IPS-15b (cell line): ENCODE measurements at regions not wholly inside any gene's neighbourhood (a gene's known extent, or its start where the extent isn't known, plus 50 kb on each side); places are given as distances from the start of the nearest gene placed in this dataset.

Experiments
- H3K27me3 ChIP-seq: one replicate; pipeline ENCODE4 v1.6.1; 2013; ENCODE audit warnings: low read length; ENCODE audit not compliant: control insufficient read depth, insufficient read depth
- H3K36me3 ChIP-seq: one replicate; pipeline ENCODE4 v1.6.1; 2013; ENCODE audit warnings: low read length; ENCODE audit not compliant: control insufficient read depth, insufficient read depth
- H3K4me1 ChIP-seq: one replicate; pipeline ENCODE4 v1.6.1; 2013; ENCODE audit warnings: mild to moderate bottlenecking, low read length; ENCODE audit not compliant: control insufficient read depth, insufficient read depth
- H3K4me3 ChIP-seq: one replicate; pipeline ENCODE4 v1.5.1; 2013; ENCODE audit warnings: low read depth, low read length
- H3K9ac ChIP-seq: one replicate; pipeline ENCODE4 v1.6.1; 2013; ENCODE audit warnings: low read depth, mild to moderate bottlenecking, low read length
- H3K9me3 ChIP-seq: one replicate; pipeline ENCODE4 v1.6.1; 2013; ENCODE audit warnings: mild to moderate bottlenecking, low read length; ENCODE audit not compliant: control insufficient read depth, insufficient read depth

DNA sequence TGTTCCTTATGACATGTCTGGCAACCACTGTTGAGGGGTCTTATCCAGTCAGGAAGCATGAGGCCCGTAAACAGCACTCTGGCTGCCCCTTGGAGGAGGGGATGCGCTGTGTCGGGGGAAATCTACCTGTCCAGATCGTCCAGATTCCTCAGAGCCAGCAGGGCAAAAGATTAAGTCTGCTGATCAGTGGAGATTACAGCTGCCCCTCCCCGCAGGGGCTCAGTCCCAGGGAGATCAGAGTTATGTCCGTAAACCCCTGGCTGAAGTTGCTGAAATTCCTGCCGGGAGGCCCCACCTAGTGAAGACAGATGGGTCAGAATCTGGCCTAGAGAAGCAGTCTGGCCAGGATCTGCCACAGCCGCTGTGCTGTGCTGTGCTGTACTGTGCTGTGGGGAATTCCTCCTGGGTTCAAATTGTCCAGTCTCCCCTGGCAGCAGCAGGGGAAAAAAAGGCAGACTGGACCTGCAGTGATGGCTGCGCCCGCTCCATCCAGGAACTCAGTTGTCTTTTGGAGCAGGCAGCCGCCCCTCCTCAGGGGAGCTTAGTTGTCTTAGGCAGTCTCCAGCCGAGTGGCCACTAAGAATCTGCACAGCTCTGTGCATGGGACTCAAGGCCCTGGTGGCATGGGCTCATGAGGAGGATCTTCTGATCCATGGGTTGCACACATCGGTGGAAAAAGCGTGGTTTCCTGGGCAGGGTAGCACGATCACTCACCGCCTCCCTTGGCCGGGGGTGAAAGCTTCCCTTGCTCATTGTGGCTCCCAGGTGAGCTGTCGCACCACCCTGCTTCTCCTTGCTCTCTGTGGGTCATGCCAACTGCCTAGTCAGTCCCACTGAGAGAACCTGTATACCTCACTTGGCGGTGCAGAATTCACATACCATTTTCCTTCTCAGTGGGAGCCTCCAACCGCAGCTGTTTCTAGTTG lies 1368.8 kb upstream of the ADGRB3 start:
- Histone ChIP-seq H3K9me3 (peaks cover 4% of the 10 kb centered on the region), H3K4me1 (no peaks in the 10 kb centered on the region), H3K27me3 (no peaks in the 10 kb centered on the region), H3K9ac (no peak overlapping the region), H3K36me3 (no peaks in the 10 kb centered on the region), H3K4me3 (no peak overlapping the region)

DNA sequence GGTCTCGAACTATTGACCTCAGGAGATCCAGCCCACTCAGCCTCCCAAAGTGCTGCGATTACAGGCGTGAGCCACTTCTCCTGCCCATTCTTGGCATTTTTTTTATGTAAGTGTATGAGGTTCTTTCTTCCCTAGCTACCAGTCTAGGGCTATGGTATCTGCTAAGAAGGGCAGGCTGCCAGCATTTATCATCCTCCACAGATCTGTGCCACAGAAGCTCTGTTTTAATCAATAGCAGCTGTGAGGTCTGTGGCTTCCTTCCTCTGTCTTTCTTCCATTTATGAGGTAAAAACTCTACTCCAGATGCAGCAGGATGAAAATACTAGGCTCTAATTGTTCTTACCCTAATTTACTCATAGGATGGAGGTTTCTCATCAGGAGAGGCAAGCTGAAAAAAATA lies 1382.4 kb upstream of the ADGRB3 start:
- H3K9me3 ChIP-seq, result no peaks in the 10 kb centered on the region
- no peak overlapping the region for H3K4me3 ChIP-seq
- H3K4me1 ChIP-seq, result no peaks in the 10 kb centered on the region
- no peaks in the 10 kb centered on the region for H3K27me3 ChIP-seq
- no peaks in the 10 kb centered on the region for H3K36me3 ChIP-seq
- no peak overlapping the region for H3K9ac ChIP-seq

DNA sequence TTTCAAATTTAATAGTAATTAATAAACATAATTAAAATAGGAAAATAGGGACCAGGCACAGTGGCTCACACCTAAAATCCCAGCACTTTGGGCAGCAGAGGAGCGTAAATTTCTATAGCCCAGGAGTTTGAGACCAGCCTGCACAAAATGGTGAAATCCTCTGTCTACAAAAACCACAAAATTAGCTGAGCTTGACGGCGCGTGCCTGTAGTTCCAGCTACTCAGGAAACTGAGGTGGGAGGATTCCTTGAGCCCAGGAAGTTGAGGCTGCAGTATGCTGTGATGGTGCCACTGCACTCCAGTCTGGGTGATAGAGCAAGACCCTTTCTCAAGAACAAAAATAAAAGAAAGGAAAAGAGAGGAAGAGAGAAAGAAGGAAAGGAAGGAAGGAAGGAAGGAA lies 1387.0 kb upstream of the ADGRB3 start:
- Histone ChIP-seq H3K4me1 (no peaks in the 10 kb centered on the region), H3K9ac (no peak overlapping the region), H3K4me3 (no peak overlapping the region), H3K27me3 (no peaks in the 10 kb centered on the region), H3K9me3 (no peaks in the 10 kb centered on the region), H3K36me3 (no peaks in the 10 kb centered on the region)

DNA sequence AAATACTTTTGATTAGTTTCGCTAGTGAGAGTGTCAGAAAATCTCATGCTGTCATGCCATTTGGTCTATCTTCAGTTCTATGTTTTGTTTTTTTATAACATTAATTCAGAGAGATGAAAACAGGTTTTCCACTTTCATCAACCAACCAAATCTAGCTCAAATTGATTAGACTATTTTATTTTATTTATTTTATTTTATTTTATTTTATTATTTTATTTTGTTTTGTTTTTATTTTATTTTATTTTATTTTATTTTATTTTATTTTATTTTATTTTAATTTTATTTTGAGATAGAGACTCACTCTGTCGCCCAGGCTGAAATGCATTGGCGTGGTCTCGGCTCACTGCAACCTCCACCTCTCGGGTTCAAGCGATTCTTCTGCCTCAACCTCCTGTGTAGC lies 1391.0 kb upstream of the ADGRB3 start:
- Histone ChIP-seq H3K36me3 (no peaks in the 10 kb centered on the region), H3K9me3 (no peaks in the 10 kb centered on the region), H3K9ac (no peak overlapping the region), H3K4me3 (no peak overlapping the region), H3K4me1 (no peaks in the 10 kb centered on the region), H3K27me3 (no peaks in the 10 kb centered on the region)

DNA sequence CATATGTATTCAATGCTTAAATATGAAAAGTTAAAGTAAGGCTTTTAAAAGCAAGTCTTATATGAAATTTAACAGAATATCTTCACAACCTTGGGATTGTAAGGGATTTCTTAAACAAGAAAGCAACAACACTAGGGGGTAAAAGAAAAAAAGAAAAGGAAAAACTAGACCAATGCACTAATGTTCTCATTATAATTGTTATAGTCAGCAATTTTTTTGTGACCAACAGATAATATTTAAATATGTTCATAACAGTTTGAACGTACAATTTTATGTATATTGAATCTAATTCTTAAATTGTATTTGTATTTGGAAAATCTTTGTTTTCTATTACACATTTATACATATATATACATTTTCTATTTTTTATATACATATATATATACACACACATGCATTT lies 1397.8 kb upstream of the ADGRB3 start:
- Histone ChIP-seq H3K36me3 (no peaks in the 10 kb centered on the region), H3K4me1 (no peaks in the 10 kb centered on the region), H3K9me3 (no peaks in the 10 kb centered on the region), H3K27me3 (no peaks in the 10 kb centered on the region), H3K4me3 (no peak overlapping the region), H3K9ac (no peak overlapping the region)

DNA sequence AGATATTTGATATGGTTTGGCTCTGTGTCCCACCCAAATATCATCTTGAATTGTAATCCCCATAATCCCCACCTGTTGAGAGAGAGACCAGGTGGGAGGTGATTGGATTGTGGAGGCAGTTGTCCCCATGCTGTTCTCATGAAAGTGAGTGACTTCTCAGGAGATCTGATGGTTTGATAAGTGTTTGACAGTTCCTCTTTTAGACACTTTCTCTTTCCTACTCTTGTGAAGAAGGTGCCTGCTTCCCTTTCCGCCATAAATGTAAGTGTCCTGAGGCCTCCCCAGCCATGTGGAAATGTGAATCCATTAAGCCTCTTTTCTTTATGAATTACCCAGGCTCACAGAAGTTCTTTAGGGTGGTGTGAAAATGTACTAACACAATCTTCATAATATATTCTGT lies 1404.0 kb upstream of the ADGRB3 start:
- Histone ChIP-seq H3K9ac (no peak overlapping the region), H3K4me3 (no peak overlapping the region), H3K9me3 (no peaks in the 10 kb centered on the region), H3K4me1 (no peaks in the 10 kb centered on the region), H3K27me3 (no peaks in the 10 kb centered on the region), H3K36me3 (no peaks in the 10 kb centered on the region)

DNA sequence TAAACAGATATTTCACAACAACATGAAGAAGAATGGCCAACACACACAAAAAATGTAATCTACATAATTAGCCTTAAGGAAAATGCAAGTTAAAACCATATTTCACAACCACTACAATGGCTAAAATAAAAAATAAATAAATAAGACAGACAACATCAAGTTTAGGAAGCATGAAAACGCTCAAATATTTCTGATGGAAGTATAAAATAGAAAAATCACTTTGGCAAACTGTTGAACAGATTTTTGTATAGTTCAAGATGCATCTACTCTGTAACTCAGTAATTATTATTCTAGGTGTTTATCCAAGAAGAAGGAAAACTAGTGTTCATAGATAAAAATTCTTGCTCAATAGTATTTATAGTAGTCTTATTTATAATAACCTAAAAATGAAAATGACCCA lies 1410.1 kb upstream of the ADGRB3 start:
- H3K27me3 ChIP-seq, result no peaks in the 10 kb centered on the region
- H3K4me3 ChIP-seq, result no peak overlapping the region
- H3K36me3 ChIP-seq, result no peaks in the 10 kb centered on the region
- H3K9me3 ChIP-seq, result no peaks in the 10 kb centered on the region
- no peaks in the 10 kb centered on the region for H3K4me1 ChIP-seq
- no peak overlapping the region for H3K9ac ChIP-seq

DNA sequence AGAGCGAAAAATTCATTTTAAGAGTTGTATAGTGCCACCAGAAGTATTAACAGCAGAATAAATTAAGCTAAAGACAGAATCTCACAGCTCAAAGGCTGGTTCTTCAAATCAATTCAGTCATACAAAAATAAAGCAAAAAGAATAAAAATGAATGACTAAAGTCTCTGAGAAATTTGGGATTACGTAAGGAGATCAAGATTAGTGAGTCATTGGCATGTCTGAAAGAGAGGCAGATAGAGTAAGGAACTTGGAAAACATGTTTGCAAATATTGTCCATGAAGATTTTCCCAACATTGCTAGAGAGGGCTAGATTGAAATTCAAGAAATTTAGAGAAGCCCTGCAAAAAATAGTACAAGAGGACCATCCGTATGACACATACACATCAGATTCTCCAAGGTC lies 1413.9 kb upstream of the ADGRB3 start:
- Histone ChIP-seq H3K4me1 (no peaks in the 10 kb centered on the region), H3K9ac (no peak overlapping the region), H3K9me3 (no peaks in the 10 kb centered on the region), H3K27me3 (no peaks in the 10 kb centered on the region), H3K4me3 (no peak overlapping the region), H3K36me3 (no peaks in the 10 kb centered on the region)

DNA sequence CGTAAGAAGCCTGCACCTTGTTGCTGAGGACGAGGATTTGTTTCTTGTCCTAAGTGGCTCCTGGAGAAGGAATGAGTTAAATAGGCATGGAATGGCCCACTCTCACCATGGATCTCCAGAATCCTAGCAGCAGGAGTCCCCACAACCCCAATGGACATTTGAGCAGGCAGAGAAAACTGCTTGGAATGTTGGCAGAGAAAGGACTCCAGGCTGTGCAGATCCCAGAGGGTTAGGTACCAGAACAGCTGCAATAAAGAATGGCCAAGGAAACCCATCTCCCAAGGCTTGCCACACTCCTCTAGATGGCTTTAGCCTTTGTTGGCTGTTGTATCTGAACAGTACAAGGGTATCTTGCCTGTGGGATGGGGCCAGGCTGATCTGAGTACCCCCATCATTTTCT lies 1415.7 kb upstream of the ADGRB3 start:
- Histone ChIP-seq H3K9me3 (no peaks in the 10 kb centered on the region), H3K27me3 (no peaks in the 10 kb centered on the region), H3K4me1 (no peaks in the 10 kb centered on the region), H3K9ac (no peak overlapping the region), H3K36me3 (no peaks in the 10 kb centered on the region), H3K4me3 (no peak overlapping the region)

DNA sequence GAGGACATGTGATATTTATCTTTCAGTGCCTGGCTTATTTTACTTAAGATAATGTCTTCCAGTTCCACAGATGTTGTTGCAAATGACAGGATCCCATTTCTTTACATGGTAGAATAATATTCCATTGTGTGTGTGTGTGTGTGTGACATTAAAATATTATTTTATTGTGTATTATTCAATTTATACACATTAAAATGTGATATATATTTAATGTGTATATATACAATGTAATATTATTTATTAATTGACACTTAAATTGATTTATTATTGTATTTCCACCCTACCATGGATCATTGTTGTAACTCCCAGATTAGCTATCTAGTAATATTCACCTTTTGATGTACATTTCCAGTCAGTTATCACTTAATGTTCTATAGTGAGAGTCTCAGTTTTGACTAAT lies 1422.5 kb upstream of the ADGRB3 start:
- no peak overlapping the region for H3K9ac ChIP-seq
- H3K27me3 ChIP-seq, result no peaks in the 10 kb centered on the region
- H3K36me3 ChIP-seq, result no peaks in the 10 kb centered on the region
- no peaks in the 10 kb centered on the region for H3K4me1 ChIP-seq
- no peak overlapping the region for H3K4me3 ChIP-seq
- no peaks in the 10 kb centered on the region for H3K9me3 ChIP-seq

DNA sequence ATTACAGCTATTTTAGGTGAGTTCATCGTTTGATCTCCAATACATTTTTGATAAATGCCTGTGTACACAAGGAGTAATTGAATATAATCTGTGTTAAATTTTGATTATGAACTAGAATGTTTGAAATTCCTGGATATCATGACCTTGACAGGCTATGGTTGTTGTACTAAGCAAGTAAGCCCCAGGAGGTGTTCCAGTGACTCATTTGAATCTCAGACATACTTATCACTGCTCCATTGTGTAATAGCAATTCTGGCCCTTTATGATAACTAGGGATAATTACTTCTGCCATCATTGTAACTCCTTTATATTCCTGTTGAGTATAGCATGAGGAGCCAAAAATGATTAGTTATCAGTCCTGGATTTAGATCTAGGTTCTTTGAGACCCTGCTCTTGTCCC lies 1424.6 kb upstream of the ADGRB3 start:
- Histone ChIP-seq H3K27me3 (no peaks in the 10 kb centered on the region), H3K4me3 (no peak overlapping the region), H3K36me3 (no peaks in the 10 kb centered on the region), H3K9ac (no peak overlapping the region), H3K9me3 (no peaks in the 10 kb centered on the region), H3K4me1 (no peaks in the 10 kb centered on the region)

DNA sequence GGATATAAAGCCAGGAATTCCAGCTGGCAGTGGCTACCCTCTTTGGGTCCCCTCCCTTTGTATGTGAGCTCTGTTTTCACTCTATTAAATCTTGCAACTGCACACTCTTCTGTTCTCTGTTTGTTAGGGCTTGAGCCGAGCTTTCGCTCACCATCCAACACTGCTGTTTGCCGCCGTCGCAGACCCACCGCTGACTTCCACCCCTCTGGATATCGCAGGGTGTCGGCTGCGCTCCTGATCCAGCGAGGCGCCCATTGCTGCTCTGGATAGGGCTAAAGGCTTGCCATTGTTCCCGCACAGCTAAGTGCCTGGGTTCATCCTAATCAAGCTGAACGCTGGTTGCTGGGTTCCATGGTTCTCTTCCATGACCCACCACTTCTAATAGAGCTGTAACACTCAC lies 1433.5 kb upstream of the ADGRB3 start:
- Histone ChIP-seq H3K9ac (no peak overlapping the region), H3K4me1 (no peaks in the 10 kb centered on the region), H3K9me3 (no peaks in the 10 kb centered on the region), H3K4me3 (no peak overlapping the region), H3K27me3 (no peaks in the 10 kb centered on the region), H3K36me3 (no peaks in the 10 kb centered on the region)
